ENCODE measurements at regions not wholly inside any gene's neighbourhood (a gene's known extent, or its start where the extent isn't known, plus 50 kb on each side); places are given as distances from the start of the nearest gene placed in this dataset.

- TF ChIP-seq CTCF (IDR thresholded peaks at IDR 0.05; ENCODE audit: extremely low read depth in 1 of 2, insufficient read depth in 1 of 2, low read depth in 1 of 2, low read length in 2 of 2), result no peak
- no peak for TF ChIP-seq EZH2 (IDR thresholded peaks at IDR 0.05; ENCODE audit: borderline replicate concordance, low read depth, low read length, severe bottlenecking)
- no peak for TF ChIP-seq POLR2A (IDR thresholded peaks at IDR 0.05; ENCODE audit: low read depth, low read length)
- TF ChIP-seq POLR2AphosphoS5 (IDR thresholded peaks at IDR 0.05; ENCODE audit: insufficient read depth, low read depth, low read length), result no peak
- TF ChIP-seq MYC (IDR thresholded peaks at IDR 0.05; ENCODE audit: low read depth, low read length), result no peak
- TF ChIP-seq FOS (IDR thresholded peaks at IDR 0.05; ENCODE audit: borderline replicate concordance, insufficient read depth, low read length), result no peak
Measured at GRCh38 chr11:80355251-80355650, 914.4 kb upstream of the TENM4 start.
